Suppressor macrophage treated with lipopolysaccharide for 4 hours (primary cell): ENCODE measurements at regions not wholly inside any gene's neighbourhood (a gene's known extent, or its start where the extent isn't known, plus 50 kb on each side); places are given as distances from the start of the nearest gene placed in this dataset.

Source experiments
- DNase-seq: peaks from one replicate; pipeline ENCODE4 v3.0.0-alpha.2; 2020

DNA sequence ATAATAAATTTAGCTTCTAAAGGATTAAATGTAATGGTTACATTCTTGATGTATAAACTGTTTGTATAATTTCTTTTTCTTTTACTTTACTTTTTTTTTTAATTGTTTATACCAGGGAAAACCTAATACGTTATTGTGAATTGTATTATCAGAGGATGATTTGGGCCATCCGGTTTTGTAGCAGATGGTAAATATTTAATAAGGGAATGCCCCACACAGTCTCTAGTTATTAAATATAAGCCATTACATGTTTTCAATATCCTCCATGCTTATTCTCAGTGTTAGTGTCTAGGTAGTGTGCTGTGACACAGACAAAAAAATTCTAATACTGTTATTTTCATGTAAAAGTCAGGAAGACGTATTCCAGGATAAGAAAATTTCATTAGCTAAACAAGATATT is 553.9 kb downstream of the ZNF804A start:
- no peak for DNase-seq

DNA sequence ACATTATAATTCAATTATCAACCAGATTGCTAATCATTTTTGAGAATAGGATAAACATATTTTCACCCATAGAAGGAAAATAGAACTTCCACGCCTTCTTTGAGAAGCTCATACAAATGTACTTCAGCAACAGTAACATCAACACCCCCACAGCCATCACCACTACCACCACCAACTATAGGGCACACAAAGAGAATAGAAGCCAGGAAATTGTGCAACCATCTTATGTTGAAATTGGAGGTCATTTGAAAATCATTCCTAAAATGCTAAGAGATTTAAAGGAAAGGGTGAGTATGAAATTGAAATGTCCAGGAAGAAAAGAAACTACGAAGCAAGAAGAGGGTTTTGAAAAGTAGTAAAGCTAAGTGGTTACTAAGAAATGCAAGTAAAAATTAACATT is 563.4 kb downstream of the ZNF804A start:
- DNase-seq = no peak

DNA sequence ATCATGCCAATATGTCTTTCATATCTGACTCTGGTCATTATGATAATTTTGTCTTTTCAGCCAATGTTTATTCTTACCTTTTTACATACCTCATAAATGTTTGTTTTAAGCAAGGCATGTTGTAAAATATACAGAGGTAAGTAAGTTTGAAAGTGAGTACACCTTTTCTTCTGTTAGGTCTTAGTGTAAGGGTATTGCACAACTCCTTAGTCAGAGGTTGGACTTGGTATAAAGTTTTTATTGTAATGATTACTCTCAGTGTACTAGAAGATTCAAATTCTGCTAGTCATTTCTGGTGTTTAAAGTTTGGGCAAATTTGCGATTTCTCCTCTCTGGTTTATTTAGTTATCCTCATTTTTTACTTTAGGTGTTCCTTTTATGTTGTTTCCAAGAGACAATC is 564.3 kb upstream of the FSIP2 start:
- no peak for DNase-seq

- DNase-seq = no peak
Observed at GRCh38 chr2:185179743-185180142, 558.9 kb upstream of the FSIP2 start.

- DNase-seq = no peak
Observed at GRCh38 chr2:185181901-185182300, 556.7 kb upstream of the FSIP2 start.

DNA sequence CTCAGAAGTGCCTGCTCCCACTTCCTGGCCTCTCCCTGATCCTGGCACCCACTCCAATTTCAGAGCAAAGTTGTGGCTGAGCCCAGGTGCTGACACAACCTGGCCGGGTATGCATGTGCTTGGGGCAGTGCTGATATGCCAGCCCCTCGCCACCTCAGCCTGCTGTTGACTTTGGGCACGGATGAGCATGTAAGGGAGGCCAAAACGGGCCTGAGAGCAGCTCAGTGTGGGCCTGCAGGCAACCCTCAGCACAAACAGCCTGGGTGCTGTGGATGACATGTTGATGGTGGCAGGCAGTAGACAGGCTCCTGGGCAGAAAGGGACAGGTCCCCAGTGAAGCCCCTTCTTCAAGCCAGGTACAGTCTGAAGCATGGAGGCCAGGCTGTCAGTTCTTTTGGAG is 553.6 kb upstream of the FSIP2 start:
- DNase-seq = no peak

GRCh38 chr2:185187421-185187820 is 551.2 kb upstream of the FSIP2 start:
- DNase-seq = no peak

DNA sequence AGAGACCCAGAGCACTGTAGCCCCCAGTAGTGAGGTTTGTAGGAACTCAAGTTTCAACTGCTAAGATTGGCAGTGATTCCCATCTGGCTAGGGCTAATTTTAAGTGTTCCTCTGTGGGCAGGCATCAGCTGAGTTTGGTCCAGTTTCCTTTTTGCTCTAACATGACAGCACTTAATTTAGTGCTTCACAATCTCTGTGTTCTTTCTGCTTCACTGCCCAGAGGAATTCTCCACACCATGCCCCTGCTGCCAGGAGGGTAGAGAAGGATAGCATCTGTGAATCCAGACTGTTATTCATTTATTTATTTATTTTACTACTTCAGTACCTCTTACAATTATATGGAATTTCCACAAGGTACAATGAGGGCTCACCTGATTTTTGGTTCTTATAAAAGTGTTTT is 549.9 kb upstream of the FSIP2 start:
- no peak for DNase-seq

- DNase-seq = no peak
Observed at GRCh38 chr2:185201063-185201462, 537.5 kb upstream of the FSIP2 start.

DNA sequence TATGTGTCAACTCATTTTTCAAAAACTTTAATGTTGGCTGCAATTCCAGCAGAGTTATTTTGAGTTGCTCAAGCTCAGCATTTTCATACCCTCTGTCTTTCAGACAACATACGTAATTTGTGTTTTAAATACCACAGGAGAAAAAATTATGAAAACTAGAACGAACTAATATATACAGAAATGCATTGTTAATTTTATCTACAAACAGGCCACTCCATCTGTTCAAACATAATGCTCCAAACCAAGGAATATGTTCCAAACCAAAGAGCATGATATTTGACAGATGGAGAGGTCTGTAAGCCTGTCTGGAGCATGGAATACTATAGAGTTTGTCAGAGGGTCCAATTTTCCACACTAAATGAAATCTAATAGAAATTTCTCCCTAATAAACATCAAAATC is 536.2 kb upstream of the FSIP2 start:
- DNase-seq = no peak

DNA sequence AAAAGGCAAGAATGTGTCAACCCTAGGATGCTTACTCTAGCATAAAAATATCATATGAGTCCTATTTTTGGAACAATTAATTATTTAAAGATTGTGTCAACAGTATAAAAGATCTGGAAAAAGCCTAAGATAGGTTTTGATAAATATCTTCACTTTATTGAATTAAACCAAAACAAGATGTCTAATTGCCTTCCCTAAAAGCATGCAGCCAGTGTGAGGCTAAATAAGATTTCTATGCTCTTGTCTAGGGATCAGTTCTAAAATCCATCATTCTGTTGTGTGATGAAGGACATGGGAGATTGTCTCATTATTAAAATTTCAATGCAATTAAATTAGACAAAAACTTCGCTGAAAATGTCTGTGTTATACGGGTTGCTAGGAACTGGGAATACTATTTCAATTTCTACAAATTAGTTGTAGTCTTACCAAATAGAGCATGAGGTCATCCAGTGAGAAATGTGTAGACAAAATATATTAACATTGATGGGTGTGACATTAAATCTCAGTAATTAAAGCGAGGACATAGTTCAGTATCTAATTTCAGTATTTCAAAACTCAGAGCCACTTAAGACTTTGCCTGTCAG is 535.6 kb upstream of the FSIP2 start:
- DNase-seq = no peak

DNA sequence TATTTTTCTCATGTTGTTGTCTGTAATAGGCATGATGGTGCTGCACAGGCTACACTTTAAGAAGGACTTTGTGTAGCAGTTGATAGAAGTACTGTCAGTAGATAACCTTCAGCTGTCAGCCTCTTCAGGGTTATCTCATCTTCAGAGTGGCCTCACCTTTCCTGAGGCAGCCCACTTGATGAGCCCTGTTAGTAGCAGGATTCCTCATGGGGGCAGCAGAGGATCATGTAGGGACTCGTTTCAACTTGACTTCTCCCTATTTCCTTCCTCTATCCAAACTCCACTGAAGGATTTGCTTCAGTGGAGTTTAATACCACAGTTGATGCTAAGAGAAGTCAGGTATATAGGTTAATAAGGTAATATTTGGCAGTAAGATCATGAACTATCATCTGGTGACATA is 530.3 kb upstream of the FSIP2 start:
- peak; percentile 2 for DNase-seq

GRCh38 chr2:185215497-185215896 is 523.1 kb upstream of the FSIP2 start:
- DNase-seq = no peak

DNA sequence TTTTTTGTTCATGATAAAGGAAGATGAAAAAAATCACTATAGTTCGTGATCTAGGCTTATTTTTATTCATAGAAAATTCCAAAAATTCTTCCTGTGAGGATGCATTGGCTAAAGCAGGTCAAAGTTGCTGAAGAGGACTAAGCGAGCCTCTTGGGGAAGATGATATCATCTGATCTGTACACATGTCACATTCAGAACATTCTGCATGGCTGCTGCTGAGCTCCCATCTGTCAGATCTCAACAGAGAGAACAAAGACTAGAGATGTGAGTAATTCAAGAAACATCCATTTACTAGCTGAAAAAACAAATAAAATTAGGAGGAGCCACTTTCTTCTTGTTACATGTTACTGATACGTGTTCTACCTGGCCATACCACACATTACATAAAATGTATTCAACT is 518.6 kb upstream of the FSIP2 start:
- DNase-seq = no peak

DNA sequence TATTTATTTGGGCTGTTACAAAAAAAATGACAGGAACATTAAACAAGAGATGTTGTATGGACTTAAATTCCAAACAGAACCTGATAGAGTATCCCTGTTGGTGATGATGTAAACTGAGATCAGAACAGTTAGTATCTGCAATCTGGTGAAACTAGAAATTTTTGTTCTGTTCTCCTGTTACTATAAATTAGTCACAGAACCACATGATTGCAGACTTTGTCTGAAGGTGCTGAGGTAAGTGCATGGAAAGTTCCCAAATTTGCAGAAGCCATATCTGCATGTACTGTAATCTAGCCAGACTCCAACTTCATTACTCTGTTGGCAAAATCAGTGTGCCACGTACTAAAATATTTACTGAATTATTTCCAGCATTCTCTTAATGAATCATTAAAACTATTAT is 516.3 kb upstream of the FSIP2 start:
- no peak for DNase-seq

- DNase-seq = no peak
Observed at GRCh38 chr2:185227391-185227790, 511.2 kb upstream of the FSIP2 start.

DNA sequence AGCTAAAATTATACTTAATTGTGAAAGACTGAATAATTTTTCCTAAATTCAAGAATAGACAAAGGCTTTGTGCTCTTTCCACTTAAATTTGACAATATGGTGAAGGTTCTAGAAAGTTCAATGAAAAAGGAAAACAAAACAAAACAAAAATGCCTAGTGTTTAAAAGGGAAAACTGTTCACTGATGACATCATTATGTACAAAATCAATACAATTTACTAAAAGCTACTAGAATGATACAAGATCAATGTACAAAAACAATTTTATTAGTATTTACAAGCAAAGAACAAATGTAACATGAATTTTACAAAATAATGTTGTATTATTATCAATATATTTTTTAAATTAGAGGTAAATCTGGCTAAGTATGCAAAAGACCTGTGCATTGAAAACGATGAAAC is 499.1 kb upstream of the FSIP2 start:
- DNase-seq = no peak

- DNase-seq = no peak
Observed at GRCh38 chr2:185240796-185241195, 497.8 kb upstream of the FSIP2 start.

DNA sequence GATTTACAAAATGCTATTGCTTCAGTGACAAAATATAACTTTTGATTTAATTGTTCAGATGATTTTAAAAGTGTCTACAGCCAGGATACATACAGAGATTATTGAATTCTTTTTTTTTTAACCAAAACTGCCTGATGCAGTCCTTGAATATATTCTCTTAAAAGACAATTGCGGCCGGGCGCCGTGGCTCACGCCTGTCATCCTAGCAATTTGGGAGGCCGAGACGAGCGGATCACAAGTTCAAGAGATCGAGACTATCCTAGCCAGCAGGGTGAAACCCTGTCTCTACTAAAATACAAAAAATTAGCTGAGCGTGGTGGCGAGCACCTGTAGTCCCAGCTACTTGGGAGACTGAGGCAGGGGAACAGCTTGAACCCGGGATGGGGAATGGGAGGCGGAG is 497.0 kb upstream of the FSIP2 start:
- DNase-seq = no peak

- DNase-seq = no peak
Observed at GRCh38 chr2:185242462-185242861, 496.1 kb upstream of the FSIP2 start.

- DNase-seq = no peak
Observed at GRCh38 chr2:185245216-185245615, 493.4 kb upstream of the FSIP2 start.

- no peak for DNase-seq
Observed at GRCh38 chr2:185245806-185246205, 492.8 kb upstream of the FSIP2 start.

DNA sequence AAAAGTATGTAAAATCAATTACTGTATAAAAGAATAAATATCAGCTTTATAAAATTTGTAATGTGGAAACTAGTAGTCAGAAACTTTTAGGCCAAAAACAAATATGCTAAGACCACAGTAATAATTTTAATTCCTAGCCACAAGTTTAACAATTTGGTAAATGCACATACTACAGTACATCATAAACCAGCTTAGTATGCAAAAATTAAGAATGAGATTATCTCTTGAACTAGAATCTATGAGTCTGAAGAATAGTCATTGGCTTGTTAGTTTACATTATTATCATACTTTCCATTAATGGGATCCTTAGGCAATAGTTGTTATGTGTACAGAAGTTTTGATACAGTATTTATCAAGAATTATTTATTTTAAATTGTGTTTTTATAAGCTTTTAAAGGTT is 491.9 kb upstream of the FSIP2 start:
- no peak for DNase-seq

DNA sequence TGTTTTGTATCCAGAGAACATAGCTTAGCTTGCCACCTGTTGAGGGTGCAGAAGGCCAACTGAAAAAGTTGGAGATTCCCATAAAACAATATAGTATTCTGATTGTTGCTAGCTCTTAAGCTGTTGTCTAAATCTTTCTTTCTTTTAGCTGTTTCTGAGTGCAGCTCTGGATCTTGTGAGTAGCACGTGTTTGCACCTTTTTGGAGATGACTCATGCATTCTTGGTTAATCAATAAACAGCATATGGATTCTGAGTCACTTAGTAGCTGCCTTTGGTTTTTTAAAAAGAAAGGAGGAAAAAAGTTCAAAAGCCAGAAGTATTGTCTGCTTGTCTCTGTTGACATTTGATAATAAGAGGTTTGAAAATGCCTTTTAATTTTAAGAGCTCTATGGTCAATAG is 483.0 kb upstream of the FSIP2 start:
- DNase-seq = no peak

- DNase-seq = no peak
Observed at GRCh38 chr2:185265747-185266146, 472.9 kb upstream of the FSIP2 start.

- DNase-seq = no peak
Observed at GRCh38 chr2:185268651-185269050, 470.0 kb upstream of the FSIP2 start.
